GM19397 (cell line): ENCODE measurements at regions not wholly inside any gene's neighbourhood (a gene's known extent, or its start where the extent isn't known, plus 50 kb on each side); places are given as distances from the start of the nearest gene placed in this dataset.
"Not testable (repeated sequence)": the region's sequence is repeated elsewhere in the genome, so short reads cannot be mapped to it uniquely, and the experiment has no call there.

ENCODE experiments used
- ATAC-seq: cut with Tn5 transposase; IDR thresholded peaks from one replicate; pipeline ENCODE4 v1.9.1; 2021; ENCODE audit warnings: mild to moderate bottlenecking, moderate library complexity; ENCODE audit not compliant: unreplicated experiment

DNA sequence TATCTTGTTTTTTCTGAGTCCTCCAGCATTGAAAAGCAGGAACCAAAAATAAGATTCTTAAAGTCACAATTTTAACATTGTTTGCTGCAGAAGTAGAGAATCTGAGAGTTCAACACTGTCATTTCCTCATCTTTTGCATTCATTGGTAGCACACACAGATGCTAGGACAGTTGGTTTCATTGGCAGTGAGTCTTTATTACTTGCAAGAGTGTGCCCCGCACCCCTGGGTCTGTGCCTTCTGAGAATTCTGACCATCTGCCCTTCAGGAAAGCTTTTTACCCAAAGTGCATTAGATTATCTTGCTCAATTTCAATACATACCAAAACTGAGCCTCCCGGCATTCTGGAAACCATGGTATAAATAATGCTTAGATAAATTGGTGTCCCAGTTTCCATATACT lies 247.7 kb upstream of the SLITRK1 start:
- no peak for ATAC-seq

DNA sequence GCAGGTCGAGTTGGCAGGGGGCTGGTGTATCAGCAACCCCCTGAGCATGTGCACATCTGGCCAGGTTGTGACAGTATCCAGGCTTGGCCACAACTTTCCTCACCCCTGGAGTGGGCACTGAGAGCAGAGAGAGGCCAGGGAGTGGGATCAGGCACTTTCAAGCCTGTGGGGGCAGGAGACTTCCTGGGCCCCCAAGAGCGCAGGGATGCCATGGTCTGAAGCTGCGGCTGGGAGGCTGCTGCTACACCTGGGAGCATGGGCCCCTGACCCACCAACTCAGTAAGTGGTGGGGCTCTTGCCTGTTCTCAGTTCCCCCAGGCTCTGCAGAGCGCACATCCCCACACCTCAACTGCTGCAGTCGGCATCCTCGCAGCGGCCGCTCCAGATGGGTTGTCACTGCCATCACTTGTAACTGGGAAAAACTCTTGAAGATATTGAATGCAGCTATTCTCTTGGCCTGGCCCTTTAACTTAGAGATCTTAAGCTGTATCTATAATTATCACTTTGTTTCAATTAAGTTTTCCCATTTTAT lies 245.4 kb upstream of the SLITRK1 start:
- no peak for ATAC-seq

DNA sequence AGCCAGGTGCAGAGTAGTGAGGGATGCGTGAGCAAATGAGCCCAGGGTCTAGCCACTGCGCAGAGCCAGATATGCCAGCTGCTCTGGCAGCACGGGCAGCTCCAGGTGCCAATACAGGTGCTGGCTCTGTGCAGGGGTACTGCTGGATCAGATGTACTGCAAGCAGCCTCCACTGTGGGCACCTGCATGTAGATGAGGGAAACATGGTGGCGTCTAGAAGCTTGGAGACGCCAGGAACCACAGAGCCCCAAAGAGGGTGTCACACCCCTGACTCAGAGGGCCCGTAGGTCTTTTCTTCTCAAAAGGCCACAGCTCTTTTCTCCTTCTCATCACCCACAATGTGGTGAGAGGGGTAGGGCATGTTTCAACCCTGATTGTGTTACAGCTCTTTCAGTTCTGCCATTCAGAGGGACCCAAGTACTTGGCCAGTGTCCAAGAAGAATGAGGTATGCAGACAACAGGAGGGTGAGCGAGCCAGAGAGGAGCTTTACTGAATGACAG lies 244.4 kb upstream of the SLITRK1 start:
- no peak for ATAC-seq

DNA sequence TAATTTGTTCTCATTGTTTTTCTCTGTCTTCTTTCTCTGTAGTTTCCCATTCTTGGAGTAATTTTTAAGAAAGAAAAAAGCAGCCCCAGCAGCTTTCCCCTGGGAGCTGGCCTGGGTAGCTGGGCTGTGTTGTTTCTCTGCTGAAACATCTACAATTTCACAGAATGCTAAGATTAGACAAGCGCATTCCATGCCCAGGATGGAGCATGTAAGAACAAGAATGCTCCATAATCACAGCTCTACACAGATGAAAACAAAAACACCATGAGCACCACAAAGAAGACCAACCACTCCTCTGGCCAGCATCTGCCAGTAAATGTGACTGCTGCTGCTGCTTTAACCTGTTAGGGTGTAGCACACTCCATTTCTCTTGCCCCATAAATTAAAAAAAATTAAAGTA lies 239.2 kb upstream of the SLITRK1 start:
- no peak for ATAC-seq

DNA sequence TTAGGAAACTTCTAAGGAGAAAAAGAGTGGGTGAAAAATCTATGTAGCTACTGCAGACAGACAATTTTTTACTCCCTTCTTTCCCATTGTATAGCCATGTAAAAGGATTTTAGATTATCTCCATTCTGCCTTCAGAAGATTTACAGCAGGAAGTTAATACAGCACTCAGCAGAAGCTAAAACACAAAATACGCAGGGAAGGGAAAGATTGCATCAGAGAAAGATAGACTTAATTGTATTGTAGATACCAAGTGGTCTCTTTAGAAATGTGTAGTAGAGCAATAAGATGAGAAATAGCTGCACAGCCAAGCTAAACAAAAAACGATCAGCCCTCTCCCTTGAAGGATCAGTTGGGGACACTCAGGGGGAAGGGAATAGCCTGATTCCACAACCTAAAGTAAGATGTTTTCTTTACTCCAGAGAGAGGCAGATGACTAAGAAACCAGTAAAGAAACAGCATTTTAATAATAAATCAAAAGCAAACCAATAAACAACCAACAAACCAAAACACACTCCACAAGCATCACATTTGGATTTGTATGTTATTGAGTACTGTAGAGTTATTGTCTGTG lies 236.7 kb upstream of the SLITRK1 start:
- ATAC-seq, result no peak

DNA sequence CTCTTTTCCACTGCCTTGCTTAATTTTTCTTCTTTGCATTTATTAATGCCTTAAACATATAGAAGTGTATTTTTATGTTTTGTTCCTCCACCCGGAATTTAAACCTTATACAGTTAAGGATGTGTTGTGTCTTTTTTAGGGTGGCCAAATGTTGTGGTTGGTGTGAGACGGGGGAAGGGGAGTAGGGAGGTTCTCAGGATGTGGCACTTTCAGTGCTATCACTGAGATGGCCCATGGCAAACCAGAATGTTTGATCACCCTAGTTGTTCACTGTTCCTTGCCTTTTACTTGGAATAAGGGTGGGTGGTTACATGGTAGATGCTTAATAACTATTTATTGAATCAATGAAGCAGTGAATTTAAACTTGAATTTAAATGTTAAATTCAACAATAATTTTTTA lies 216.0 kb upstream of the SLITRK1 start:
- no peak for ATAC-seq

DNA sequence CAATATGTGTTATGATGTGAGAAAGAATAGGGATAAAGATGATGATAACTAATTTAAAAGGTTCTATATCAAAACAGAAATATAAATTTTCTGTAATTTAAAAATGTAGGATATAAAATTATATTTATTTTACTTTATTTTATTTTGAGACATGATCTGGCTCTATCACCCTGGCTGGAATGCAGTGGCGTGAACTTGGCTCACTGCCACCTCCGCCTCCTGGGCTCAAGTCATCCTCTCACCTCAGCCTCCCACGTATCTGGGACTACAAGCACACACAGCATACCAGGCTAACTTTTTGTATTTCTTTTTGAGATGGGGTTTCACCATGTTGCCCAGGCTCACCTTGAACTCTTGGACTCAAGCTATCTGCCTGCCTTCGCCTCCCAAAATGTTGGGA lies 214.9 kb upstream of the SLITRK1 start:
- ATAC-seq, result no peak

DNA sequence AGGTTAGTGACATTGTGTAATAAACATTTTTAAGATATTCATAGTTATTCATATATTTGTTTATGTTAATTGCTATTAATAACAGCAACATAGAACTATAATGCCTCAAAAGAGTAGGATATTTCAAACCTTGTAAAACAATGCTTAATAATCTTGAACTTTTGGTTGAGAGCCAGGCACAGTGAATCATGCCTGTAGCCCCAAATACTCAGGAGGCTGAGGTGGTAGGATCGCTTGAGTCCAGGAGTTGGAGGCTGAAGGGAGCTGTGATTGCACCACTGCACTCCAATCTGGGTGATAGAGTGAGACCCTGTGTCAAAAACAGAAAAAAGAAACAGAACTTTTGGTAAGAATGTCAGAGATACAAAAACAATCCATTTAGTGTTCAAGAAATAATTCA lies 213.9 kb upstream of the SLITRK1 start:
- no peak for ATAC-seq

DNA sequence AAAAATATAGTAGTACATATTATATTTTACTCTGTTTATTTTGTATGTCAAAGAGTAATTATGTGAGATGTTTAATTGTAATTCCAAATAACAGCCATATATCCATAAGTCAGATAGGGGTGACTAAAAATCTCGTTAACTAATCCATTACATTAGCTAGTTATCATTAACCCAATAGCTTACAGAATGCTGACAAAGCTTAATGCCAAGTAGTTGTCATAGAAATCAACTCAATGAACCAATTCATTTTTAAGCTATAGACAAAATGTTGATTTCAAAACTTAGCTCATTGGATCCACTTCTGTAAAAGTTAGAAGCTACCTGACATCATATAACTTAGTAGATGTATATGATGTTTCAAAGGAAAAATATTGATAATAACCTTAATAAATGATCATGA lies 206.7 kb upstream of the SLITRK1 start:
- ATAC-seq, result no peak

DNA sequence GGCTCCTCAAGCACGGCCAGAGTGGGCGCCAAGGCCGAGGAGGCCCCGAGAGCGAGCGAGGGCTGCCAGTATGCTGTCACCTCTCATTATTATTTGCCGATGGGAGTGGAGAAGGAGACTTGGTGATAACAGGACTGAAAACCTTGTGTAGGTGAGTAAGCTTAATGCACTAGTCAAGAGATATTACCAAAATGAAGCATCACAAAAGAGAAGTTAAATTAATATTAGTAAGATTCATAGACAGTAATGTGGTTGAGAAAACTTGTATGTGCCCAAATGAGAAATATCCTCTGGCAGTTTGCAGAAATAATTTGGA lies 204.5 kb upstream of the SLITRK1 start:
- no peak for ATAC-seq

DNA sequence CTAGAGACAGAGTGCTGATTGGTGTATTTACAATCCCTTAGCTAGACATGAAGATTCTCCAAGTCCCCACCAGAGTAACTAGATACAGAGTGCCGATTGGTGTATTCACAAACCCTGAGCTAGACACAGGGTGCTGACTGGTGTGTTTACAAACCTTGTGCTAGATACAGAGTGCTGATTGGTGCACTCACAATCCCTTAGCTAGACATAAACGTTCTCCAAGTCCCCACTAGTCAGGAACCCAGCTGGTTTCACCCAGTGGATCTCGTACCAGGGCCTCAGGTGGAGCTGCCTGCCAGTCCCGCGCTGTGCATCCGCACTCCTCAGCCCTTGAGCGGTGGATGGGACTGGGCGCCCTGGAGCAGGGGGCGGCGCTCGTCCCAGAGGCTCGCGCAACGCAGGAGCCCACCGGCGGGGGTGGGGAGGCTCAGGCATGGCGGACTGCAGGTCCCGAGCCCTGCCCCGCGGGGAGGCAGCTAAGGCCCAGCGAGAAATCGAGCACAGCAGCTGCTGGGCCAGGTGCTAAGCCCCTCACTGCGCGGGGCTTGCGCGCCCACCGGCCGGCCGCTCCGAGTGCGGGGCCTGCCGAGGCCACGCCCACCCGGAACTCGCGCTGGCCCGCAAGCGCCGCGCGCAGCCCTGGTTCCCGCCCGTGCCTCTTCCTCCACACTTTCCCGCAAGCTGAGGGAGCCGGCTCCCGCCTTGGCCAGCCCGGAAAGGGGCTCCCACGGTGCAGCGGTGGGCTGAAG lies 204.0 kb upstream of the SLITRK1 start:
- ATAC-seq, result not testable (repeated sequence)

DNA sequence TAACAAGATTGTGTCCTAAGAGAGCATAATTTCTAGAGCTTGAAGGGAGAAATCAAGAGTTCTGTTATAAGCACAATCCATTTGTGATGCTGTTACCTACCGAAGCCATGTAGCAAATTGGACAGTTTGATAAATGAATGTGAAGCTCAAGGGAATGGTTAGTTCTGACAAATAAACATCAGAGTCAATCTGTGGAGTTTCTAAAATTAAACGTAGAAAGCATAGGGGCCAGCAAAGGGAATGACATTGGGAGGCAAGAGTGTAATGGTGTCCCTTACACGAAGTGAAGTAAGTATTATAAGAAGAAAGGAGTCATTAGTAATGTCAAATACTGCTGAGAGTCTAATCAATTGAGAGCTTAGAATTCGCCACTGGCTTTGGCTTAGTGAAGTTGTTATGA lies 200.2 kb upstream of the SLITRK1 start:
- no peak for ATAC-seq

DNA sequence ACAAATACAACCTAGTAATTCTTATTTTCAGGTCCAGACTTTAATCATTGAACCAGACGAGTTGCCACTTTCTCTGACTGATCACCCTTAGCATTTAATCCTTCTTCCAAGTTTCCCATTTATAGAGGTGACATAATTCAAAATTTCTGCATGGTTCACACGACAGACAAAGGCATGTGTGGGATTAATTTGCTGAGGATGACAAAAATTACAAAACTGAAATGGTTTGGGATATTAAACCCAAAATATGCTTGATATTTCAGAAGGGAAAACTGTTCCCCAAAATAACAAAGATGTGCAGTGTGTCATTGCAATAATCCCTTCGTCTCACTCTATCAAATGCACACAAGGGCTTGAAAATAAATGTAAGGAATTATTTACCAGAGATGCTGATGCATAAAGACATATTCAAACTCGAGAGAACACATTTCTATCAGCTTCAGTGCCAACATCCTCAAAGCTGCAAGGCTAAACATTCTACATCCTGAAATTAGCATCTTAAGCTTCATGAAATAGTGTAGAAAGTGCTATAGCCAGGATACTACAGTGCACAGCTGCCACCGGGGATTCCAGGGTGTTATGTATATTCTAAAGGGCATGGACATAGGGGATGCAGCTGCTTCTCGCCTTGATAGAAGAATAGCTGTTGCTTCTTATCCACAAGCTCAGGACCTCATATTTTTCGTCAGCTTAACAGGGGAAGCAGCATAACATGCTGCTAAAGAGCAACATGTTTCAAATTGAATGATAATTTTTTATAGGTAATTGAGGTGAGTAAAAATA lies 198.7 kb upstream of the SLITRK1 start:
- no peak for ATAC-seq

DNA sequence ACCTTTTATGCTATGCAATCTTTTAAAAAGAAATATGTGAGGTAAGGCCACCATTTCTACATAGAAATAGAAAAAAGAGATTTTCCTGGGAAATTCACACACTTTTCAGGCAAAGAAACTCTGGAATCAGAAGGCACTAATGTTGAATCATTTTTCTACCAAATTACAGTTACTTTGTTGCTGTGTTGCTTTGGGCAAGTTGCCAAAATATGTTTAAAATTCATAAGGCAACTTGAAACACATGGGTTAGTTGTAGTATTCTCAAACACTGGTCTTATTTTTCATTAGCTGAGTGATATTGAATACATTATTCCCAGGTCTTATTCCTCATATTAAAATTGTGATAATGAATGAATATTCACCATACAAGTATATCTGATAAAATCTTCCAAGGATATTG lies 195.0 kb upstream of the SLITRK1 start:
- no peak for ATAC-seq

DNA sequence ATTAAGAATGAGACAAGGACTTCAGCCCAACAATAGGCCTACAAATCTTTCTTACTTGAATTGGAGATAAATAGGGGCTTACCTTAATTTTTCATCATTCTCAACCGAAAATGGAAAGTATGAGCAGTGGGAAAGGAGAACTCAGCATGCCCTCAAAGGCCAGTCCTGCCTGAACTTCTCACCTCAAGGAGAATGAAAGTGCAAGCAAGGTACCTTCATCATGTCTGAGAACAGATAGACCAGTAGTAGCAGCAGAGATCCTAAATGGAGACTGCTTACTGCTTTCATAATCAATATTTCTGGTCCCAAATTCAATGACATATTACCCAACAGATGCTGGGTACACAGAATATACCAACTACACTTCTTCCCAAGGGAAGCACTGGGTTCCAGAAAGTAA lies 194.0 kb upstream of the SLITRK1 start:
- no peak for ATAC-seq

DNA sequence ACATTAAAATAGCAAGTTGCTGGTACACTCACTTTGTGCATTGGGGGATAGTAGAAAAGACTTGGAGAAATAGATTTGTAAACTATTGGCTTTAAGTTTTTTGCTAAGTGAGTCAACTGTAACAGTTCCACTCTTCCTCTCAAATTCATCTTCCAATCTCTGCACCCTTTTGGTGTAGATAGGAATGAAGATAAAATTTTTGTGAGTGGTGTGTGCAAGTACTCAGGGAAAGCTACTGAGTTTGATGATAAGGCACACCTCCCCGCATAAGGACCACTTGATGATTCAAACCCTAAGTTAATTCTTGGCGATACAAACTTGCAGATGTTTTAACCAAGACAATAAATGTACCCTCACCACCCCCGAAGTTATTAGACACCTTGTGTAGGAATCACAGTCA lies 168.3 kb upstream of the SLITRK1 start:
- ATAC-seq, result no peak

DNA sequence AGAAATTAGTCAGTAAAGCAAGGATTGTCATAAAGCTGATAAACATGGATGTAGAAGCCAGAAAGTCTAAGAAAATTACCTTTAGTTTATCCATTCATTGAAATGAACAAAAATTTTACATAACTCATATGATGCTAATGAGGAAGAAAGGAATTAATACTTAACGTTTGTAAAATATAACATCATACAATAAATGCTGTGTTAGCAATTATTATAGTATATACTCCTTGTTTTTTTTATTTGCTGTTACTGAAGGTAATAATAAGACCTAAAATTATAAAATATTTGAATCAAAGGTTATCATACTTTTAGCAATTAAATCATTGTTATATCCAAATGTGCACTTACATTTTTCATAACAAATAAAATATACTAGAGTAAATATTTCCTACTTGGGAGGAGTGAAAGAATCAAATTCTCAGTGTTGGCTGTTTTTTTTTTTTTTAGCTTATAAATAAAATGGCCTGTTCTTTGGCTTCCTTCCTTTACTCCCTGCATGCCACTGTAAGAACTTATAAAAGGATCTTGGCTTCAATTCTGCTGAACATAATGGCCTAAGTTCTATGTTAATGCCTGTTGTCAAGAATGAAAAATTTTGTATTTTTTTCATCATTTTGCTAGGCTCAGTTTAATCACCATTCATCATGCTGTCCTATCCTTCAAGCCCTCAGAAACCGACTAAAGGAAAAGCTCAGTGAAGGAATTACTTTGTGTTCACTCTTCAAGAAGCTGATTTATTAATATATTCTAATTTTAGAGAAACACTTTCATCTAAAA lies 167.4 kb upstream of the SLITRK1 start:
- ATAC-seq, result no peak

DNA sequence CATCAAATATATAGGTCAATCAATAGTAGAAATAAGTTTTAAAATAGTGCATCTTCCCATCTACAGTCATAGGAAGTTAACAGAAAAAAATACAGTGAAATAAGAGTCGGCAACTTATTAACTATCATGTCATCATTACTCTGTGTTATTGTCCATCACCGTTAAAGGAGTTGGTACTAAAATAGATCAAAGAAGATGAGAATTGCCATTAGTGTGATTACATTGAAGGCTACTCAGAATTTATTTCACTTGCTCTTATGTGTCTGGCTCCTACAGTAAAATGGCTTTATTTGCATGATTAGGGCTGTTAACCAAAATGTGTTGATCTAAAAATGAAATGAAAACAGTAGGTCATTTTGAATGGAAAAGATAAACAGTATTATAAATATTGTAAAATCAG lies 162.5 kb upstream of the SLITRK1 start:
- no peak for ATAC-seq

DNA sequence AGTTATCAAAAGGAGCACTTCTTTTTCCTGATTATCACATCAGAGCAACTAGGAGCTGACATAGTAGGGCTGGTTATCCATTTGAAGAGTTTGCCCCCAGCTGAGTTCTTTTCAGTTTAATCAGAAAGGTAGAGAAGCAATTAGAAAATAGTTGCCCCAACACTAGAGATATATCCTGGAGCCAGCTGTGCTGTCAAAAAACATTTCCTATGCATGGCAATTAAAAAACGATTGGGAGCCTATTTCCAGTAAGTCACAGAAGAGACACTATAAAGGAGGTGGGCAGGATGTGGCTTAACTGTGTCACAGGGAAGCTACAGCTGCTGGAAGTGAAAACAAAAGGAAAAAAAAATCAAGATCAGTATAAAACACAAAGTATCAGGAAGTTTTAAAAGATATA lies 155.7 kb upstream of the SLITRK1 start:
- ATAC-seq, result no peak

DNA sequence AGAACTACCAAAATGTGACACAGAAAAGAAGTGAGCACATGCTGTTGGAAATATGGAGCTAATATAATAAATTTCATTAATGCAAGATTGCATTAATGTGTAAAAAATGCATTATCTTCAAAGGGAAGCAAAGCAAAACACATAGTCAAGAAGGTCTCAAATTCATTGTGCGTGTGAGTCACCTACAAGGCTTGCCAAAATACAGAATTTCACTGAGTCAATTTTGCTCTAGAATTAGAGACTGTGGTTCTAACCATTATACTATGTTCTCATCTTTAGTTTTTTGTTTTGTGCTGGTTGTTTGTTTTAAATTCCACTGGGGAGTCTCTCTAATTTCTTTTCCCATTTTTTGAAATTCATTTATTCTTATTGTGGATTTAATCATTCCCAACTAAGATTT lies 149.8 kb upstream of the SLITRK1 start:
- no peak for ATAC-seq

DNA sequence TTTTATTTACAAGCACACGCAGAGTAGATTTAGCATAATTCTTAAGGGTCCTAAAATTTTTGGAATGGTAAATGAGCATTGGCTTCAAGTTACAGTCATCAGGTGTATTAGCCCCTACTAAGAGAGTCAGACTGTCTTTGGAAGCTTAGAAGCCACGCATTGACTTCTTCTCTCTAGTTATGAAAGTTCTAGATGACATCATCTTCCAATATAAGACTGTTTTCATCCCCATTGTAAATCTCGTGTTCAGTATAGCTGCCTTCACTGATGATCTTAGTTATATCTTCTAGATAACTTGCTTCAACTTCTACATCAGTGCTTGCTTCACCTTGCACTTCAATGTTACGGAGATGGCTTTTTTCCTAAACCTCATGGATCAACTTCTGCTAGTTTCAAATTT lies 148.8 kb upstream of the SLITRK1 start:
- no peak for ATAC-seq
